Astrocyte (in vitro differentiated cells and primary cell): ENCODE measurements at regions not wholly inside any gene's neighbourhood (a gene's known extent, or its start where the extent isn't known, plus 50 kb on each side); places are given as distances from the start of the nearest gene placed in this dataset.

Experiments used
- EZH2 ChIP-seq: IDR thresholded peaks from 2 replicates; pipeline ENCODE4 v1.6.1; 2012; ENCODE audit warnings: mild to moderate bottlenecking, low read length, inconsistent platforms; ENCODE audit not compliant: insufficient read depth
- TF ChIP-seq, protein P1 (sequence below): IDR thresholded peaks from 2 replicates; pipeline ENCODE4 v1.5.1; 2011; ENCODE audit warnings: low read depth, mild to moderate bottlenecking, inconsistent platforms, low read length, moderate library complexity; ENCODE audit not compliant: insufficient read depth

DNA sequence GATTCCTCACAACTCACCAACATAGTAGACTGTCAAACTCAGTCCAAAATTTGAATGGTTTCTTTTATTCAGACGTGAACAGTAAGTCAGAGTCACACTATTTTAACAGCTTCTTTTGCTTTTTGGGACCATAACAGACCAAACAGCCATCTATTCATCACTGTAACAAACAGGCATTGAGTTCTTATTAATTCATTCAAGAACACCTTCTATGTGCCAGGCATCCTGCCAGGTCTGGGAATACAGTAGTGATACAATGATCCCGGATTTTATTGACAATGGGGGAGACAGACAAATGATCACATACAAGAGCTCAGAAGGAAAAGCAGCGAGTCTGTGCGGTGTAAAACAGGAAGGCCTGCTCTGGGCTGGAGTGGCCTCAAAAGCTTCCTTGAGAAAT lies 153.3 kb upstream of the ERCC6L2 start:
- TF ChIP-seq, protein P1, sequence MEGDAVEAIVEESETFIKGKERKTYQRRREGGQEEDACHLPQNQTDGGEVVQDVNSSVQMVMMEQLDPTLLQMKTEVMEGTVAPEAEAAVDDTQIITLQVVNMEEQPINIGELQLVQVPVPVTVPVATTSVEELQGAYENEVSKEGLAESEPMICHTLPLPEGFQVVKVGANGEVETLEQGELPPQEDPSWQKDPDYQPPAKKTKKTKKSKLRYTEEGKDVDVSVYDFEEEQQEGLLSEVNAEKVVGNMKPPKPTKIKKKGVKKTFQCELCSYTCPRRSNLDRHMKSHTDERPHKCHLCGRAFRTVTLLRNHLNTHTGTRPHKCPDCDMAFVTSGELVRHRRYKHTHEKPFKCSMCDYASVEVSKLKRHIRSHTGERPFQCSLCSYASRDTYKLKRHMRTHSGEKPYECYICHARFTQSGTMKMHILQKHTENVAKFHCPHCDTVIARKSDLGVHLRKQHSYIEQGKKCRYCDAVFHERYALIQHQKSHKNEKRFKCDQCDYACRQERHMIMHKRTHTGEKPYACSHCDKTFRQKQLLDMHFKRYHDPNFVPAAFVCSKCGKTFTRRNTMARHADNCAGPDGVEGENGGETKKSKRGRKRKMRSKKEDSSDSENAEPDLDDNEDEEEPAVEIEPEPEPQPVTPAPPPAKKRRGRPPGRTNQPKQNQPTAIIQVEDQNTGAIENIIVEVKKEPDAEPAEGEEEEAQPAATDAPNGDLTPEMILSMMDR = no peak
- no peak for TF ChIP-seq EZH2
